Thoracic aorta (tissue), 2 donors: ENCODE measurements at regions not wholly inside any gene's neighbourhood (a gene's known extent, or its start where the extent isn't known, plus 50 kb on each side); places are given as distances from the start of the nearest gene placed in this dataset.

Experiments
- ATAC-seq: fragments of 150-250 bp; one replicate; pipeline ENCODE4 v1.8.0; 2017; ENCODE audit warnings: low read depth; ENCODE audit not compliant: insufficient number of reproducible peaks, low FRiP score
- DNase-seq: peaks from one replicate; pipeline ENCODE4 v3.0.0-alpha.2; 2020; ENCODE audit warnings: low spot score
- H3K27ac ChIP-seq, 2 donors: fragments of 200-600 bp; sonication (generic); 1 replicate in 1 of 2; 2 replicates in 1 of 2; pipeline ENCODE4 v1.5.1; 2016; ENCODE audit warnings: mild to moderate bottlenecking in 2 of 2, moderate library complexity in 2 of 2
- H3K27me3 ChIP-seq: fragments of 200-600 bp; sonication (generic); replicated peaks from 2 replicates; pipeline ENCODE4 v1.6.0; 2016; ENCODE audit warnings: mild to moderate bottlenecking; ENCODE audit not compliant: insufficient read depth
- H3K36me3 ChIP-seq: fragments of 200-600 bp; sonication (generic); one replicate; pipeline ENCODE4 v1.5.1; 2016
- H3K4me1 ChIP-seq, 2 donors: fragments of 200-600 bp; sonication (generic); 1 replicate in 1 of 2; 2 replicates in 1 of 2; pipeline versions ENCODE4 v1.5.1 to v1.6.0; 2016; ENCODE audit warnings: low read depth in 2 of 2, mild to moderate bottlenecking in 1 of 2; ENCODE audit not compliant: control insufficient read depth in 1 of 2
- H3K4me3 ChIP-seq: fragments of 200-600 bp; sonication (generic); 2 replicates; pipeline ENCODE4 v1.5.1; 2016; ENCODE audit warnings: mild to moderate bottlenecking
- H3K9me3 ChIP-seq: fragments of 200-600 bp; sonication (generic); 2 replicates; pipeline ENCODE4 v1.5.1; 2016
- CTCF ChIP-seq: fragments of 200-600 bp; sonication (generic); IDR thresholded peaks from one replicate; pipeline ENCODE4 v1.5.1; 2019; ENCODE audit warnings: antibody characterized with exemption

- Histone ChIP-seq H3K4me3 (no peak overlapping the region), H3K27me3 (no peaks in the 10 kb centered on the region), H3K27ac (no peak overlapping the region), H3K36me3 (no peaks in the 10 kb centered on the region), H3K4me1 (no peaks in the 10 kb centered on the region), H3K9me3 (no peaks in the 10 kb centered on the region)
- ATAC-seq (no peak), DNase-seq (no peak)
- TF ChIP-seq CTCF: no peak
Observed at GRCh38 chr5:122547219-122547618, 227.7 kb upstream of the SNX2 start.

GRCh38 chr5:122547669-122548068 is 227.2 kb upstream of the SNX2 start:
- no peak for TF ChIP-seq CTCF
- DNase-seq: no peak

GRCh38 chr5:122559676-122560075 is 215.2 kb upstream of the SNX2 start:
- no peak overlapping the region for H3K4me3 ChIP-seq
- no peak for TF ChIP-seq CTCF
- H3K27me3 ChIP-seq: no peaks in the 10 kb centered on the region
- no peaks in the 10 kb centered on the region for H3K36me3 ChIP-seq
- no peaks in the 10 kb centered on the region for H3K9me3 ChIP-seq
- no peak for ATAC-seq
- peaks cover 0 to 6% of the 10 kb centered on the region in 2 donors for H3K4me1 ChIP-seq
- H3K27ac ChIP-seq: no peak overlapping the region
- no peak for DNase-seq

More at GRCh38 chr5:122547669-122548068, 227.2 kb upstream of the SNX2 start:
- H3K36me3 ChIP-seq: no peaks in the 10 kb centered on the region
- H3K27me3 ChIP-seq: no peaks in the 10 kb centered on the region
- ATAC-seq: no peak
- no peak overlapping the region for H3K27ac ChIP-seq
- H3K4me1 ChIP-seq: no peaks in the 10 kb centered on the region
- H3K9me3 ChIP-seq: no peaks in the 10 kb centered on the region
- H3K4me3 ChIP-seq: no peak overlapping the region

GRCh38 chr5:122561209-122561608 is 213.7 kb upstream of the SNX2 start:
- H3K4me1 ChIP-seq: peaks cover 0 to 6% of the 10 kb centered on the region in 2 donors
- DNase-seq (no peak), ATAC-seq (no peak)
- no peaks in the 10 kb centered on the region for H3K36me3 ChIP-seq
- H3K27me3 ChIP-seq: no peaks in the 10 kb centered on the region
- H3K9me3 ChIP-seq: no peaks in the 10 kb centered on the region
- no peak overlapping the region for H3K27ac ChIP-seq
- H3K4me3 ChIP-seq: no peak overlapping the region
- no peak for TF ChIP-seq CTCF

- ATAC-seq (no peak), DNase-seq (no peak)
- no peak for TF ChIP-seq CTCF
- peaks cover 0 to 6% of the 10 kb centered on the region in 2 donors for H3K4me1 ChIP-seq
- no peak overlapping the region for H3K4me3 ChIP-seq
- no peaks in the 10 kb centered on the region for H3K27me3 ChIP-seq
- no peaks in the 10 kb centered on the region for H3K36me3 ChIP-seq
- H3K27ac ChIP-seq: no peak overlapping the region
- H3K9me3 ChIP-seq: no peaks in the 10 kb centered on the region
Observed at GRCh38 chr5:122565331-122565730, 209.5 kb upstream of the SNX2 start.
